CD14-positive monocyte (primary cell): ENCODE measurements at regions not wholly inside any gene's neighbourhood (a gene's known extent, or its start where the extent isn't known, plus 50 kb on each side); places are given as distances from the start of the nearest gene placed in this dataset.

Experiments
- DNase-seq, 3 donors: peaks; one replicate each; pipeline ENCODE4 v3.0.0-alpha.2; 2011 to 2022
- H2AFZ ChIP-seq: 2 replicates; pipeline ENCODE4 v1.6.0; 2012; ENCODE audit warnings: mild to moderate bottlenecking, low read depth, low read length, inconsistent platforms; ENCODE audit not compliant: insufficient read depth, poor library complexity, severe bottlenecking
- H3K27ac ChIP-seq, 2 donors: 1 replicate in 1 of 2; 2 replicates in 1 of 2; pipeline ENCODE4 v1.5.1; 2012 to 2013; ENCODE audit warnings: low read length in 2 of 2, control low read depth in 1 of 2, inconsistent platforms in 1 of 2, low read depth in 1 of 2, mild to moderate bottlenecking in 1 of 2
- H3K27me3 ChIP-seq, 2 donors: one replicate each; pipeline versions ENCODE4 v1.6.0 to v1.6.1; 2011 to 2013; ENCODE audit warnings: low read length in 2 of 2; ENCODE audit not compliant: control insufficient read depth in 2 of 2, insufficient read depth in 2 of 2
- H3K36me3 ChIP-seq, 2 donors: replicated peaks in 1 of 2; 1 replicate in 1 of 2; 2 replicates in 1 of 2; pipeline versions ENCODE4 v1.5.1 to v1.6.1; 2012 to 2013; ENCODE audit warnings: low read length in 2 of 2, control low read depth in 1 of 2, inconsistent platforms in 1 of 2, mild to moderate bottlenecking in 1 of 2; ENCODE audit not compliant: insufficient read depth in 2 of 2, control insufficient read depth in 1 of 2
- H3K4me1 ChIP-seq, 2 donors: 1 replicate in 1 of 2; 2 replicates in 1 of 2; pipeline versions ENCODE4 v1.5.1 to v1.6.1; 2012 to 2013; ENCODE audit warnings: low read length in 2 of 2, control low read depth in 1 of 2, inconsistent platforms in 1 of 2, mild to moderate bottlenecking in 1 of 2, moderate library complexity in 1 of 2; ENCODE audit not compliant: insufficient read depth in 2 of 2, control insufficient read depth in 1 of 2
- H3K4me2 ChIP-seq: replicated peaks from 2 replicates; pipeline ENCODE3; 2012; ENCODE audit warnings: low read length, moderate library complexity, mild to moderate bottlenecking; ENCODE audit not compliant: poor library complexity, severe bottlenecking; ENCODE audit errors: extremely low read depth
- H3K4me3 ChIP-seq, 3 experiments: fragments of 200-600 bp in 1 of 3; sonication (generic) in 1 of 3; replicated peaks in 1 of 3; 1 replicate in 2 of 3; 2 replicates in 1 of 3; pipeline ENCODE4 v1.5.1; 2011 to 2013; ENCODE audit warnings: low read length in 3 of 3, mild to moderate bottlenecking in 3 of 3, control low read depth in 2 of 3, low read depth in 2 of 3, inconsistent platforms in 1 of 3, moderate library complexity in 1 of 3
- H3K79me2 ChIP-seq: 2 replicates; pipeline ENCODE4 v1.6.0; 2012; ENCODE audit warnings: mild to moderate bottlenecking, control low read depth, inconsistent platforms, low read length, moderate library complexity; ENCODE audit not compliant: insufficient read depth
- H3K9ac ChIP-seq: 2 replicates; pipeline ENCODE4 v1.6.0; 2017; ENCODE audit warnings: low read length, mild to moderate bottlenecking; ENCODE audit not compliant: insufficient read depth, poor library complexity, severe bottlenecking
- H3K9me3 ChIP-seq, 2 donors: replicated peaks in 1 of 2; 1 replicate in 1 of 2; 2 replicates in 1 of 2; pipeline versions ENCODE4 v1.5.1 to v1.6.1; 2012 to 2013; ENCODE audit warnings: low read length in 2 of 2, control low read depth in 1 of 2; ENCODE audit not compliant: control insufficient read depth in 1 of 2, insufficient read depth in 1 of 2
- H4K20me1 ChIP-seq: 2 replicates; pipeline ENCODE4 v1.6.0; 2012; ENCODE audit warnings: mild to moderate bottlenecking, low read length, control low read depth, moderate library complexity; ENCODE audit not compliant: insufficient read depth
- H3K27ac Mint-ChIP-seq, 7 donors: one replicate each; pipeline ENCODE4 v1.8.0; 2020; ENCODE audit warnings: mild to moderate bottlenecking in 7 of 7, mixed read lengths in 7 of 7, moderate library complexity in 6 of 7, inconsistent platforms in 2 of 7
- H3K27me3 Mint-ChIP-seq, 3 donors: one replicate each; pipeline ENCODE4 v1.8.0; 2021 to 2022; ENCODE audit warnings: low read depth in 3 of 3, mild to moderate bottlenecking in 3 of 3, mixed read lengths in 3 of 3, moderate library complexity in 3 of 3, inconsistent platforms in 1 of 3
- H3K36me3 Mint-ChIP-seq, 2 donors: one replicate each; pipeline ENCODE4 v1.8.0; 2020; ENCODE audit warnings: mixed read lengths in 2 of 2, inconsistent platforms in 1 of 2, mild to moderate bottlenecking in 1 of 2
- H3K4me1 Mint-ChIP-seq: one replicate; pipeline ENCODE4 v1.8.0; 2020; ENCODE audit warnings: mild to moderate bottlenecking, mixed read lengths
- H3K4me3 Mint-ChIP-seq, 2 donors: one replicate each; pipeline ENCODE4 v1.8.0; 2020; ENCODE audit warnings: mild to moderate bottlenecking in 2 of 2, mixed read lengths in 2 of 2, moderate library complexity in 1 of 2
- H3K9me3 Mint-ChIP-seq, 7 donors: one replicate each; pipeline ENCODE4 v1.8.0; 2020 to 2022; ENCODE audit warnings: mixed read lengths in 7 of 7, mild to moderate bottlenecking in 6 of 7, moderate library complexity in 6 of 7, inconsistent platforms in 2 of 7
- CTCF ChIP-seq: fragments of 200-600 bp; IDR thresholded peaks from one replicate; pipeline ENCODE4 v1.8.0; 2022; ENCODE audit warnings: antibody characterized with exemption, mild to moderate bottlenecking
- WGBS: methylation state at CpG from one replicate; pipeline ENCODE4 v1.1.5; 2013; ENCODE audit warnings: missing lambda C conversion rate; ENCODE audit not compliant: insufficient coverage; 5-methylcytosine and 5-hydroxymethylcytosine counted together
- intact Hi-C, 2 donors: fragments of 100-400 bp; cut with micrococcal nuclease; formaldehyde crosslinking; loops; one replicate each; pipeline versions ENCODE4 v1.15.0 to v1.15.1; 2023

- Histone ChIP-seq H3K4me3 (no peak overlapping the region), H3K9me3 (peaks cover 2 to 4% of the 10 kb centered on the region in 2 donors), H3K4me1 (peaks cover under 1% of the 10 kb centered on the region in 2 donors), H3K36me3 (no peaks in the 10 kb centered on the region), H3K27ac (no peak overlapping the region), H4K20me1 (no peaks in the 10 kb centered on the region), H3K27me3 (no peaks in the 10 kb centered on the region), H3K4me2 (no peak overlapping the region), H2AFZ (no peak overlapping the region), H3K9ac (no peak overlapping the region), H3K79me2 (no peaks in the 10 kb centered on the region)
- WGBS = 93% methylated on average over 7 of the region's 7 CpGs
- Mint-ChIP-seq H3K27me3 (peaks cover 3 to 9% (median 8%) of the 10 kb centered on the region in 3 donors), H3K4me3 (no peak overlapping the region), H3K9me3 (peaks cover 0 to 6% (median 5%) of the 10 kb centered on the region in 7 donors), H3K36me3 (no peaks in the 10 kb centered on the region), H3K27ac (no peak overlapping the region), H3K4me1 (peaks cover under 1% of the 10 kb centered on the region)
- DNase-seq = no peak
- no peak for TF ChIP-seq CTCF
- intact Hi-C loops = no loop called here
Measured at GRCh38 chr4:3713346-3713745, 52.8 kb upstream of the ADRA2C start.

- no peak for DNase-seq
- H3K9me3 Mint-ChIP-seq = peaks cover 0 to 4% (median 1%) of the 10 kb centered on the region in 7 donors
- Histone ChIP-seq H2AFZ (no peak overlapping the region), H3K4me2 (no peak overlapping the region), H3K27ac (no peak overlapping the region), H4K20me1 (no peaks in the 10 kb centered on the region), H3K4me3 (no peak overlapping the region), H3K27me3 (no peaks in the 10 kb centered on the region), H3K9me3 (peaks cover 0 to under 1% of the 10 kb centered on the region in 2 donors), H3K4me1 (peaks cover 5% of the 10 kb centered on the region in 2 donors), H3K9ac (no peak overlapping the region), H3K79me2 (no peaks in the 10 kb centered on the region), H3K36me3 (no peaks in the 10 kb centered on the region)
- no peak overlapping the region for H3K4me3 Mint-ChIP-seq
- H3K36me3 Mint-ChIP-seq = no peaks in the 10 kb centered on the region
- no peak overlapping the region for H3K27ac Mint-ChIP-seq
- intact Hi-C loops = no loop called here
- H3K27me3 Mint-ChIP-seq = peaks cover 1 to 9% (median 5%) of the 10 kb centered on the region in 3 donors
- peaks cover 4% of the 10 kb centered on the region for H3K4me1 Mint-ChIP-seq
- 86% methylated on average over 16 of the region's 20 CpGs for WGBS
- TF ChIP-seq CTCF = no peak
Measured at GRCh38 chr4:3712936-3713335, 53.2 kb upstream of the ADRA2C start.
